Left cardiac atrium (tissue), 4 donors: ENCODE measurements at regions not wholly inside any gene's neighbourhood (a gene's known extent, or its start where the extent isn't known, plus 50 kb on each side); places are given as distances from the start of the nearest gene placed in this dataset.
"Not testable (repeated sequence)": the region's sequence is repeated elsewhere in the genome, so short reads cannot be mapped to it uniquely, and the experiment has no call there.

Experiments
- ATAC-seq, 2 donors: fragments of 200-7000 bp; cut with Tn5 transposase; one replicate each; pipeline ENCODE4 v1.9.1; 2020; ENCODE audit warnings: mild to moderate bottlenecking in 2 of 2, moderate library complexity in 2 of 2
- DNase-seq: peaks from one replicate; pipeline ENCODE4 v3.0.0-alpha.2; 2020
- intact Hi-C, 2 donors: fragments of 100-400 bp; cut with DNase I; formaldehyde crosslinking; loops; one replicate each; pipeline versions ENCODE4 v1.14.1 to v1.15.1; 2022 to 2023
- donor health status: DM: no; HTN: yes; CAD: no.
- donor health status: DM: no; HTN: yes; CAD: no; lungs with severe emphysema.
- donor health status: DM: yes; HTN: yes; CAD: no.
- donor health status: Dilated cardiomyopathy.

DNA sequence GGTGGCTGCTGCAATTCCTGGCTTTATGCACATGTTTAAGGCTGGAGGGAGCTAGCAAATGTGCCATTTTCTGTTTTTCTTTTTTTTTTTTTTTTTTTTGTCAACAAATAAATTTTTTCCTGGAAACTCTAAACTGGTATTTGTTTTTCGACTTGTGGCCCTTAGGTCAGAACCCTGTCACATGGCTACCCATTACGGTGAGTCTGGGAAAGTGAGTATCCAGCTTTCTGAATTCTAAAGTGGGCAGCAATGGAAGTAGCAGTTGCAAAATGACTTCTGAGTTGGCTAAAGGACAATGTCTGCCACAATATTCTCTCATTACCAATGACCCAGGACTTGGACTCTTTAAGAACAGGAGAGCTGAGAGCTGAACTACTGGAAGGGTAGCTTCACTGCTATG lies 225.1 kb upstream of the CENPE start:
- intact Hi-C loops: no loop called here
- ATAC-seq (no peak), DNase-seq (no peak)

DNA sequence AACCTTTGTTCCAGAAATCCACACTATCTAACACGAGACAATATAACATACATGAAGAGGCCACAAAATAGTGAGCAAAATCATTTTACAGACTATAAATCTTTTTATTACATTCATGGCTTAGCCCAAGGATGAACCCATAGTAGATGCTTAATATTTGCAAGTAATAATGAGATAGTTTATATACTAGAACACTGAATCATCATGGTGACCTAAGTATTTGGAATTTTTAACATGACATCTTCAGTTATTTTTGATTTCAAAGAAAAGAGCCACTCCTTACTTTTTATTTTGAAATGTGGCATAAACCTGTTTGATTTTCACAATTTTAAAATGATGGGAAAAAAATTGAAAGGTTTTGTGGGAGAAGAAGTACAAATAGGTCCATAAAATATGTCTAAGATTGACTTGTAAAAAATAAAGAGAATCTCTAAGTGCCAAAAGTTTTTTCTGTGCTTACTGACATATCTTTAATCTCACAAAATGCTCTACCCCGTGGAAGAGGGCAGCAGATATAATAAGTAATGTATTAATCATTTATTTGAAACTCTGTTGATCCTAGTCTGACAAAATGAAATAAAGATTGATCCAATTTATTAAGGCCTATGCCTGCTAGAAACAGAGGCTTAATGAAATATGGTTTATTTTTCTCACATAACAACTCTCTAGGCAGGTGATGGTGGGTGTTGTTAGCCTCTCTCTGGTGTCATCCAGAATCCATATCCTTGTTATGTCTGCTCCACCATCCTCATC lies 224.5 kb upstream of the CENPE start:
- DNase-seq: no peak
- intact Hi-C loops: no loop called here
- no peak for ATAC-seq

- intact Hi-C loops: no loop called here
- ATAC-seq (no peak), DNase-seq (no peak)
These were observed 217.7 kb upstream of the CENPE start for GRCh38 chr4:103415801-103416200.

GRCh38 chr4:103412646-103413045 lies 214.5 kb upstream of the CENPE start:
- intact Hi-C loops, DNase-seq, ATAC-seq: not testable (repeated sequence)

DNA sequence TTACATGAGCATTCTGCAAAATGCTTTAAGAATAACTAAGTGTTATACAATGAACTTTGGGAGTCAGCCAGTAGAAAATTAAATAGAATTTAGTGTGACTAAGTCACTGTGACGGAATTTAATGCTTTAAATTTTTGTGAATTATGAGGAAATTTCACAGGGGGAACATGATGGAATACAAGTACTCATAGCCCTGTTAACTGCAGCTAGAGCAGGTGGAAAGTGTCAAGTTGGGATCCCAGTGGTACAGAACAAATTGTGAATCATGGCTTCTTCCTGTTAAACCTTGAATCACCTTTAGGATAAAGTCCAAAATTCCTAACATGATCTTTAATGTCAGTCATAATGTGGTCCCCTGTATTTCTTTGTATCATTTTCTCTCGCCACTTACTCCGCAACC lies 212.2 kb upstream of the CENPE start:
- DNase-seq (no peak), ATAC-seq (no peak)
- intact Hi-C loops: no loop called here

GRCh38 chr4:103405415-103405814 lies 207.3 kb upstream of the CENPE start:
- ATAC-seq (no peak), DNase-seq (no peak)
- intact Hi-C loops: no loop called here

- no peak for DNase-seq
- intact Hi-C loops: no loop called here
- ATAC-seq: no peak
These were observed 205.5 kb upstream of the CENPE start for GRCh38 chr4:103403619-103404018.

- no peak for DNase-seq
- ATAC-seq: no peak
- intact Hi-C loops: no loop called here
These were observed 204.1 kb upstream of the CENPE start for GRCh38 chr4:103402198-103402597.

DNA sequence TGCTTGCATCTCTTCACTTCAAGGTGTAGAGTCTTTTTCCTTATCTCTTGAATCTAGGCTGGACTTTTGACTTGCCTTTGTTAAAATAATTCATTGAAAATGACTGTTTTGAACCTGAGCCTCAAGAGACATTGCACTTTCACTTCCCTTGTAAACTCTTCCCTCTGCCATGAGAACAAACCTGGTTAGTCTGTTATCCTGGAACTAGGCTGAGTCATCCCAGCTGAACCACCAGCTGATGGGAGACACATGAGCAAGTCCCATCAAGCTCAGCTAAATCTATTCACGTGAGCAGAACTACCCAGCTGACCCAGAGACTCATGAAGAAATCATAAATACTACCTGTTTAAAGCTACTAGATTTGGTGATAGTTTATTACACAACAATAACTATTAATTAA lies 202.3 kb upstream of the CENPE start:
- ATAC-seq: no peak
- intact Hi-C loops: no loop called here
- DNase-seq: no peak

DNA sequence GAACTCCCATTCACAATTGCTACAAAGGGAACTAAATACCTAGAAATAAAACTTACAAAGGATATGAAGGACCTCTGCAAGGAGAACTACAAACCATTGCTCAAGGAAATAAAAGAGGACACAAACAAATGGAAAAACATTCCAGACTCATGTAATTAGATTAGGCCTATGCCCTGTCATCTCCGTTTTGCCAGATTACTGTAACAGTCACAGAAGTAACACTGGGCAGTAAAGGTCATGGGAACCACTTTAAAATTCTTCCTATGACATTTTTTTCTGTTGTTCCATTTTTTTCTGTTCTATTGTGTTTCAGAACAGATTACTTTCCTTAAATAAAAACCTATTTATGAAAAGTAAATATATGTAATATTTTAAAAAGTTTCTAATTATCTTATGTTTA lies 199.4 kb upstream of the CENPE start:
- intact Hi-C loops: no loop called here
- DNase-seq: no peak
- no peak for ATAC-seq

GRCh38 chr4:103387508-103388011 lies 189.4 kb upstream of the CENPE start:
- ATAC-seq, DNase-seq, intact Hi-C loops: not testable (repeated sequence)

DNA sequence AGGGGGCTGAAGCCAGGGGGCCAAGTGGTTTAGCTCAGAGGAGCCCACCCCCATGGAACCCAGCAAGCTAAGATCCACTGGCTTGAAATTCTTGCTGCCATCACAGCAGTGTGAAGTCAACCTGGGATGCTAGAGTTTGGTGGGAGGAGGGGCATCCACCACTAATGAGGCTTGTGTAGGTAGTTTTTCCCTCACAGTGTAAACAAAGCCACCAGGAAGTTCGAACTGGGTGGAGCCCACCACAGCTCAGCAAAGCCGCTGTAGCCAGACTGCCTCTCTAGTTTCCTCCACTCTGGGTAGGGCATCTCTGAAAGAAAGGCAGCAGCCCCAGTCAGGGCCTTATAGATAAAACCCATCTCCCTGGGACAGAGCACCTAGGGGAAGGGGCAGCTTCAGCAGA lies 187.4 kb upstream of the CENPE start:
- DNase-seq, intact Hi-C loops, ATAC-seq: not testable (repeated sequence)

GRCh38 chr4:103375278-103375677 lies 177.1 kb upstream of the CENPE start:
- intact Hi-C loops: no loop called here
- DNase-seq: no peak
- no peak for ATAC-seq

GRCh38 chr4:103374758-103375157 lies 176.6 kb upstream of the CENPE start:
- ATAC-seq (no peak), DNase-seq (no peak)
- intact Hi-C loops: no loop called here

GRCh38 chr4:103374306-103374705 lies 176.2 kb upstream of the CENPE start:
- DNase-seq: no peak
- intact Hi-C loops: no loop called here
- no peak for ATAC-seq

DNA sequence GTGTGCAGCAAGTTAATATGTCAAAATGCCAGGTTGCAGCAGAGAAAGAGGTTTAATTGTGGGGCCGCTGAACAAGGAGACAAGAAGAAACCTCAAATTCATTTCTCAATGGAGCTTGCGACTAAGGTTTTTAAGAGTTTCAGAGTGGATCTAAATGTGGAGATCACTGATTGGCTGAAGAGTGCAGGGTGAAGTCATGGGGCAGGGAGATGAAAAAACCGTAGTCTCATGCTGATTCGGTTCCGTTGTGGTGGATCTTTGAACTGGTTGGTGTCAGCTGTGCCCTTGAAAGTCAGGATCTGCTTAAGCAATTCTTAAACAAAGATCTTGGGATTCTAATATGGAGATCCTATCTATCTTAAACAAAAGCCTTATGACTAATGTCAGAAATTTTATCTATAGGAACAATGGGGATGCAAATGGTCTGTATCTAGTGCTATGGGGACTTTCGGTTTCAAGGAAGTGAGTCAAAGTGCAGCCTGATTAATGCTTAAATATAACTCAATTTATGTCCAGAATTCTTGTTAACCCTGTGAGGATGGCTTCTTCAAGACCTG lies 173.9 kb upstream of the CENPE start:
- no peak for ATAC-seq
- DNase-seq: no peak
- intact Hi-C loops: no loop called here

DNA sequence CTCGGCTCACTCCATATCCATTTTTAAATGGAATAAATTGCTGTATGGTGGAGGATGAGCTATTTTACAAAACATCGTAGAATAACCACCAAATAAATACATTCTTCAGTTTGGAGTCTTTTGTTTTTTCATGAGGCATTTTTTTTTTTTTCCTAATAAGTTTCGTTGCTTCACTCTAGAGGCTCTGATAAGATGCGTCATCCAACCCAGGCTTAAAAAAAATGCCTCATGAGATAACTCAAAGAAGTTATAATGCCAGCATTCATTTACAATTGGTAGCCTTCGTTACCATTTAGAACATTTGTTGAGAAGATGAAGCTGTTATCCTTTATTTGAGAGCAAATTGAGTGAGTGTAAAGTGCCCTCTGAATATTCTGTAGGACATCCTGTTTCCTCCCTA lies 172.2 kb upstream of the CENPE start:
- intact Hi-C loops: no loop called here
- ATAC-seq (no peak), DNase-seq (no peak)

DNA sequence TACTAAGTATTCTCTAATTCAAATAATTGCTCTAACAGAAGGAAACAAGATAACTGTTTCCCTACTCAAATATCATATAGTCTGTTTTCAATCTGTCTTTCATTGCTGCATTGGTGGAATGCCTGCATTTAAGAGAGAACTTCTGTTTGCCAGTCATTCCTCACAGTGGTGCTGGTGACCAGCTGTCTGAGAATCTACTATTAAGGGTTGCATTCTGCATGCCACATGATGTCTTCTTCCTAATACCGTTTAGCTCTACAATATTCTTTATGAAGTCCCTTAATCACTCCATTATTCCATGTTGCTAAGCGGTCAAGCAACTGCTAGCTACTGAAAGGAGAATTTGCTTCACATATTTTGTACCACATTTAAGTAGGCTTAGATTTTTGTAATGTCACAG lies 167.1 kb upstream of the CENPE start:
- ATAC-seq: no peak
- no peak for DNase-seq
- intact Hi-C loops: no loop called here

DNA sequence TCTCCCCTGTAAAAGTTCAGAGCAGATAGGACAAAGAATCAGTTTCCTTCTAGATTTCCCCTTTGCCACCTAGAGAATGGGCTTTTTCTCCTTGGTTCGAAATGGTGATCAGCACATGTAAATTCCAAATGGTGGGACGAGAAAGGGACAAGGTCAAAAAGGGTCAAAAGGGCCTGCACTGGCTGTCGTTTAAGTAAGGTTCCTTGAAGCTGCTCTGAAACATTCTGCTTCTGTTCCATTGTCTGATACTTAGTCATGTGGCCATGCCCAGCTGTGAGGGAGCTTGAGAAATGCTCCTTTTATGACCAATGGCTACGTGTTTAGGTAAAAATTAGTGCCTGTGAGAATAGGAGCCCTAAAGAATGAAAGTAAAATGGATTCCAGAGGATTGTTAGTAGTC lies 165.9 kb upstream of the CENPE start:
- intact Hi-C loops: no loop called here
- DNase-seq (no peak), ATAC-seq (no peak)

- no peak for DNase-seq
- intact Hi-C loops: no loop called here
These were observed 163.8 kb upstream of the CENPE start for GRCh38 chr4:103361926-103362325.

DNA sequence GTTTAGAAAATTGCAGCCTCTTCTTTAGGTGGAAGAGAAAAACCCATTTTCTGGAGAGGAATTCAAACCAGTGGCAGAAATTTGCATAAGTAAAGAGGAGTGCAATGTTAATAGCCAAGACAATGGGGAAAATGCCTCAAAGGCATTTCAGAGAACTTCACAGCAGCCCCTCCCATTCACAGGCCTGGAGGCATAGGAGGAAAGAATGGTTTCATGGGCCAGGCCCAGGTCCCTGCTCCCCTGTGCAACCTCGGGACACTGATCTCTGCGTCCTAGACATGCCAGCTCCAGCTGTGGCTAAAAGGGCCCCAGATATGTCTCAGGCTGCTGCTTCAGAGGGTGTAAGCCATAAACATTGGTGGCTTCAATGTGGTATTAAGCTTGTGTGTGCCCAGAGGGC lies 161.8 kb upstream of the CENPE start:
- intact Hi-C loops: no loop called here
- no peak for ATAC-seq
- no peak for DNase-seq

More at GRCh38 chr4:103361926-103362325, 163.8 kb upstream of the CENPE start:
- ATAC-seq: no peak
